Mesenteric fat pad (tissue), 1 donor: ENCODE measurements at regions not wholly inside any gene's neighbourhood (a gene's known extent, or its start where the extent isn't known, plus 50 kb on each side); places are given as distances from the start of the nearest gene placed in this dataset.

Source experiments
- DNase-seq: peaks from one replicate; pipeline ENCODE4 v3.0.0-alpha.2; 2020; ENCODE audit warnings: low spot score
- donor health status: DM: yes; HTN: yes; CAD: no.

GRCh38 chr5:173529861-173530260, 86.6 kb downstream of the BOD1 start:
- no peak for DNase-seq

- DNase-seq: no peak
Measured at GRCh38 chr5:173527671-173528070, 88.8 kb downstream of the BOD1 start.

GRCh38 chr5:173524136-173524535, 92.3 kb downstream of the BOD1 start:
- DNase-seq: no peak

DNA sequence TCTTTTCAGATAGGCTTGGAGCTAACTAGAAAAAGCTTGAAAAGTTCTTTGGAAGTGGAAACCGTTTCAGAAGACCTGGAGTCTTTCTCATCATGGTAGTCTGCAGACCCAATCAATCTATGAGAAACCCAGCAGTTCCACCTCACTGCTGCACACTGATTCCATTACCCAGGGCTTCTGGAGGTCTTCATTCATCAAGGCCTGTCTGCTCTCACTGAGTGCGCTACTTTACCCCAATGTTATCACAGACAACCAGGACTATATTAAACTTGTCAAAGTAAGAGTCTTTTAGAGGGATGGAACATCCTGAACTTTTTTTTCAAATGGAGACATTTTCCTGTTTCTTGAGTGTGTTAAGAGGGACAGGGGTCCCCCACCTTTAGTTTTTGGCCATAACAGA, 93.1 kb downstream of the BOD1 start:
- DNase-seq: no peak

DNA sequence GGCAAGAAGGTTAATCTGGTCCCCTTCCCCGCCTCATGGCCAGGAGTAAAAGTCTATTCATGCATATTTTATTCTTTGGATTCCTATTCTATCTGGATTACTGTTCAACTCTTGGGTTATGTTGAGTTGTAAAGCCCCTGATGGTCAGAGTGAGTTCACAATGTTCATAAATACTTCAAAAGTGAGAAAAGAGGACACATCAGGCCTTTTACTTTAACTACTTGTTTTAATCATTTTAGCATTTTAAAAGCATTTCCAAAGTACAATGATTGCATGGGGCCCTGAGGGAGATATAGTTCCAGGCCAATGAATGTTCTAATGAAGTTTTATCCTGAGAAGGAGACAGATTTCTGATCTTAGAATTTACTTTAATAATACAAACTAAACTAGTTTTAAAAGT, 93.9 kb downstream of the BOD1 start:
- DNase-seq: no peak

DNA sequence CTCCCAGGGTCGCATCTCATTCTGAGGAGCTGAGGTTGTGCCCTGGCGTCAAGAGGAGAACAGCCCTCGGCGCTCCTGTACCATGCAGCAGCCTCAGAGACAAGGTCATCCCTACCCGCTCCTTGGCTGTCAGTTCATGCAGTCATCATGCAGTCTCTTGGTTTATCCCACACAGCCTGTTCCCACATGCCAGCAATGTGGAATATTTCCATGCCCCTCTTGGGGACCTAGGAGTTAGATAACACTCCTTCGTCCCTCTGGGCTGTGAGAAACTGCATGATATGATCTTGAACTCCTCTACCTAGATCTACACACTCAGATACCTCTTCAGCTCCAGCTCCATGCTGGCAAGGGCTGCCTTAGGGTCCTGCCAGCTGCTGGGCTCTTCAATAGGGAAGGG, 97.6 kb downstream of the BOD1 start:
- DNase-seq: no peak

DNA sequence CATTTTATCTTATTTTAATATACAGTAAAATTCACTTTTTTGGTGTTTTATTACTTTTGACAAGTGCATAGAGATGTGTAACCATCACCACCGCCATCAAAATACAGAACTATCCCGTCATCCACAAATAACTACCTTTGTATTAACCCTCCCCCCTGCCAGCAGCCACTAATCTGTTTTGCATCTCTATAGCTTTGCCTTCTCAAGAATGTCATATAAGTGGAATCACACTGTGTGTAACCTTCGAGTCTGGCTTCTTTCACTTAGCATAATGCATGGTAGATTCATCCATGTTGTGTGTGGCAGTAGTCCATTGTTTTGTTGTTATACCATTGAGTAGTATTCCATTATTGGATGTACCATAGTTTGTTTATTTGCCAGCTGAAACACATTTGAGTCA, 98.8 kb downstream of the BOD1 start:
- no peak for DNase-seq

- DNase-seq: no peak
Measured at GRCh38 chr5:173515526-173515925, 100.9 kb downstream of the BOD1 start.

DNA sequence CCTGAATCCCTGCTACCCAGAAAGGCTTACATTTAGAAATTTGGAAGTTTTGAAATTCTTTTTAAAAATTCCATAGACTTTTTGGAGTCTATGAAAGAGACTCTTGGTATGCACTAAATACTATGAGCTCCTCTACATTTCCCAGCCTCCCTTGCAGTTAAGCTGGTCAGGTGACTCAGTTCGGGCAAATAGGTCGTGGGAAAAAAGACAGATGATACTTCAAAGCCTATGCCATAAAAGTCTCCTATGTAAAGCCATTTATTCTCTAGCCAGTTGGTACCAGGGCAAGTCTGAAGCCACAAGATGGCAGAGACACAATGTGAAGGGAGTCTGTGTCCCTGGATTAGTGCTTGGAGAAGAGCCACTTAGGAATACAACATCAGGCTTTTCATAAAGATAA, 101.8 kb downstream of the BOD1 start:
- no peak for DNase-seq

GRCh38 chr5:173513521-173513991, 102.9 kb downstream of the BOD1 start:
- DNase-seq: no peak

- no peak for DNase-seq
Measured at GRCh38 chr5:173512637-173513435, 103.6 kb downstream of the BOD1 start.

DNA sequence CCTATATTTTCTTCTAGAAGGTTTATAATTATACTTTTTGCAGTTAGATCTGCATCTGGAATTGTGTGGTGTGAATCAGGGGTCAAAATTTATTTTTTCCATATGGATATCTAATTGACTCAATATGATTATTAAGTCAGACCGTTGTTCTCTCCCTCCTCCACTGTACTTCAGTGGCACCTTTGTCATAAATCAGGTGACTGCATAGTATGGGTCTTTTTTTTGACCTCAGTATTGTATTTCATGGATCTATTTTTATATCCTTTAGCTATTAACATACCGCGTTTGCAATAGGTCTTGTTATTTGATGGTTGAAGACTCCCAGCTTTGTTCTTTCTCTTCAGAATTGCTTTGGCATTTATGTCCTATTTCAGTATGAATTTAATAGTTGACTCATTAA, 107.4 kb downstream of the BOD1 start:
- DNase-seq: no peak

DNA sequence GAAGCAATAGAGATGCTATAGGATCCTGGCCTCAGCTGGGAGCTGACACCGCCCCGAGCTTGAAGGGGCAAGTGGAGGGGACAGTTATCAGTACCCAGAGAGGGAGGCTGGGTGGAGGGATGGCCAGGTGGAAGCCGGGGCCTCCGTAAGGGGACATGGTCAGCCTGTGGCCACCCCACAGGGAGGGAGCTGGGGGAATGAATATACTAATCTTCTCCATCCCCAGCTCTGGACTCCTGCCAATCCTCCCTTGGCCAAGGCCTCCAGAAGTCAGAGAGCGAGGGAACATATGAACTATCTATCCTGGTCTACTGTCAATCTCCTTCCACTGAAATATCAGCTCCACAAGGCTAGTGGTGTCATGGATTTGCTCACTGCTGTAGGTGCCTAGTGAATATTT, 109.3 kb downstream of the BOD1 start:
- DNase-seq: no peak

GRCh38 chr5:173505634-173506033, 110.8 kb downstream of the BOD1 start:
- DNase-seq: no peak

GRCh38 chr5:173501922-173502321, 114.5 kb downstream of the BOD1 start:
- no peak for DNase-seq

GRCh38 chr5:173501271-173501670, 115.2 kb downstream of the BOD1 start:
- no peak for DNase-seq

DNA sequence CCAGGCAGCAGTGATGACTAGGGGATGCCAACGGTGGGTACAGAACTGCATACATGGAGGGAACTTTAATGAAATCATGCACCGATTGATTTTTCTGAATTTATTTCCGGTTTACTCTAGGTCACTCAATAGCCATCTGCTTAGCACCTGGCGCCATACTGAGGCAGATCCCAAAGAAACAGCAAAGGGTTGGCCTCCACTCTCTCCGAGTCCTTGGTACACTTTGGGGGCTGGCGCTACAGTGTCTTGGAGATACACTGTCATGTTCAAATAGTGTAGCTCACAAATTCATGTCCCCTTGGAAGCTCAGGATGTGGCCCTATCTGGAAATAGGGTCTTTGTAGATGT, 116.3 kb downstream of the BOD1 start:
- DNase-seq: no peak

GRCh38 chr5:173499471-173500212, 116.8 kb downstream of the BOD1 start:
- DNase-seq: no peak

GRCh38 chr5:173498739-173499470, 117.5 kb downstream of the BOD1 start:
- DNase-seq: no peak

- no peak for DNase-seq
Measured at GRCh38 chr5:173498286-173498685, 118.2 kb downstream of the BOD1 start.

GRCh38 chr5:173497685-173498084, 118.8 kb downstream of the BOD1 start:
- DNase-seq: no peak

DNA sequence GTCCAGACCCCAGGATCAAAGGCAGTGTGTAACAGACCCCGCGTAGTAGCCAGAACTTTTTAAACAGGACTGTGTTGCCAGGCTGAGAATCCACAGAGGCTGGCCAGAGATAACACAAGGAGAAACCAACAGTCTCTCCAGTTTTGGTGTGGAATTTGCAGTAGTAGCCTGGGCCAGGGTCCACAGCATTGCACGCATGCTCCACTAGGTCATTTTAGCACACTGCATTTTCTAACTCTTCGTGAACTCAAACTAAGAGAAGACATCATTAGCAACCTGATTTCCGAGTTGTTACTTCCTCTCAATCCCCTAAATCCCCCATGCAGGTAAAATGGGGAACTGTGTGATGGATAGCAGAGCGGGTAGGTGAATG, 119.6 kb downstream of the BOD1 start:
- no peak for DNase-seq
